ENCODE measurements at regions not wholly inside any gene's neighbourhood (a gene's known extent, or its start where the extent isn't known, plus 50 kb on each side); places are given as distances from the start of the nearest gene placed in this dataset.

- no peak for DNase-seq (ENCODE audit: extremely low read depth in 1 of 2, low read depth in 1 of 2)
Measured at GRCh38 chr13:105432438-105432837, 1103.0 kb downstream of the EFNB2 start.

- no peak for DNase-seq (ENCODE audit: extremely low read depth in 1 of 2, low read depth in 1 of 2)
Measured at GRCh38 chr13:105428811-105429210, 1106.7 kb downstream of the EFNB2 start.

GRCh38 chr13:105426441-105426840 is 1109.0 kb downstream of the EFNB2 start:
- DNase-seq (ENCODE audit: extremely low read depth in 1 of 2, low read depth in 1 of 2), result no peak

GRCh38 chr13:105414639-105415038 is 1120.8 kb downstream of the EFNB2 start:
- no peak for DNase-seq (ENCODE audit: extremely low read depth in 1 of 2, low read depth in 1 of 2)

GRCh38 chr13:105412171-105412570 is 1123.3 kb downstream of the EFNB2 start:
- no peak for DNase-seq (ENCODE audit: extremely low read depth in 1 of 2, low read depth in 1 of 2)

- DNase-seq (ENCODE audit: extremely low read depth in 1 of 2, low read depth in 1 of 2), result no peak
Measured at GRCh38 chr13:105410602-105411001, 1124.9 kb downstream of the EFNB2 start.

- DNase-seq (ENCODE audit: extremely low read depth in 1 of 2, low read depth in 1 of 2), result no peak
Measured at GRCh38 chr13:105406551-105406950, 1128.9 kb downstream of the EFNB2 start.

GRCh38 chr13:105403086-105403485 is 1132.4 kb downstream of the EFNB2 start:
- no peak for DNase-seq (ENCODE audit: extremely low read depth in 1 of 2, low read depth in 1 of 2)

- DNase-seq (ENCODE audit: extremely low read depth in 1 of 2, low read depth in 1 of 2), result no peak
Measured at GRCh38 chr13:105395041-105395440, 1140.4 kb downstream of the EFNB2 start.

GRCh38 chr13:105389373-105389772 is 1146.1 kb downstream of the EFNB2 start:
- no peak for DNase-seq (ENCODE audit: extremely low read depth in 1 of 2, low read depth in 1 of 2)

GRCh38 chr13:105377452-105377851 is 1158.0 kb downstream of the EFNB2 start:
- no peak for DNase-seq (ENCODE audit: extremely low read depth in 1 of 2, low read depth in 1 of 2)

GRCh38 chr13:105370011-105370650 is 1165.3 kb downstream of the EFNB2 start:
- DNase-seq (ENCODE audit: extremely low read depth in 1 of 2, low read depth in 1 of 2), result no peak

GRCh38 chr13:105368781-105369180 is 1166.7 kb downstream of the EFNB2 start:
- no peak for DNase-seq (ENCODE audit: extremely low read depth in 1 of 2, low read depth in 1 of 2)

- DNase-seq (ENCODE audit: extremely low read depth in 1 of 2, low read depth in 1 of 2), result no peak
Measured at GRCh38 chr13:105365831-105366230, 1169.6 kb downstream of the EFNB2 start.

GRCh38 chr13:105365021-105365550 is 1170.4 kb downstream of the EFNB2 start:
- DNase-seq (ENCODE audit: extremely low read depth in 1 of 2, low read depth in 1 of 2), result no peak

- no peak for DNase-seq (ENCODE audit: extremely low read depth in 1 of 2, low read depth in 1 of 2)
Measured at GRCh38 chr13:105364191-105364590, 1171.3 kb downstream of the EFNB2 start.

- no peak for DNase-seq (ENCODE audit: extremely low read depth in 1 of 2, low read depth in 1 of 2)
Measured at GRCh38 chr13:105363261-105364190, 1171.9 kb downstream of the EFNB2 start.

- no peak for DNase-seq (ENCODE audit: extremely low read depth in 1 of 2, low read depth in 1 of 2)
Measured at GRCh38 chr13:105353654-105354053, 1181.8 kb downstream of the EFNB2 start.

GRCh38 chr13:105349082-105349723 is 1186.3 kb downstream of the EFNB2 start:
- DNase-seq (ENCODE audit: extremely low read depth in 1 of 2, low read depth in 1 of 2), result no peak

GRCh38 chr13:105346141-105346775 is 1189.2 kb downstream of the EFNB2 start:
- DNase-seq (ENCODE audit: extremely low read depth in 1 of 2, low read depth in 1 of 2), result no peak

GRCh38 chr13:105345730-105346129 is 1189.7 kb downstream of the EFNB2 start:
- DNase-seq (ENCODE audit: extremely low read depth in 1 of 2, low read depth in 1 of 2), result no peak
